ENCODE measurements at regions not wholly inside any gene's neighbourhood (a gene's known extent, or its start where the extent isn't known, plus 50 kb on each side); places are given as distances from the start of the nearest gene placed in this dataset.

- no peak for DNase-seq
- FAIRE-seq: no peak
- H3K4me1 ChIP-seq (ENCODE audit: control insufficient read depth in 2 of 3, insufficient read depth in 2 of 3, low read depth in 1 of 3, low read length in 3 of 3): no peaks in the 10 kb centered on the region
- H3K27me3 ChIP-seq (ENCODE audit: control insufficient read depth, insufficient read depth, low read length): no peaks in the 10 kb centered on the region
- intact Hi-C loops (cut with DNase I): no loop called here
- H3K9me3 ChIP-seq (ENCODE audit: control insufficient read depth in 2 of 3, insufficient read depth in 1 of 3, low read length in 3 of 3): no peaks in the 10 kb centered on the region
- H3K9ac ChIP-seq (ENCODE audit: low read length in 3 of 3): no peak overlapping the region
- no peaks in the 10 kb centered on the region for H3K36me3 ChIP-seq (ENCODE audit: control insufficient read depth in 2 of 3, insufficient read depth in 3 of 3, low read length in 3 of 3)
- no peak for TF ChIP-seq CTCF (IDR thresholded peaks at IDR 0.05; ENCODE audit: borderline replicate concordance, extremely low read depth, insufficient read depth)
- no peak overlapping the region for H3K4me3 ChIP-seq (ENCODE audit: low read length in 3 of 3)
- H3K27ac ChIP-seq (ENCODE audit: low read depth in 2 of 2, low read length in 2 of 2): no peak overlapping the region
Measured at GRCh38 chr11:94702481-94702880, 65.7 kb upstream of the AMOTL1 start.

GRCh38 chr11:94705419-94705818 lies 62.7 kb upstream of the AMOTL1 start:
- Histone ChIP-seq H3K36me3 (ENCODE audit: control insufficient read depth in 2 of 3, insufficient read depth in 3 of 3, low read length in 3 of 3) (no peaks in the 10 kb centered on the region), H3K27ac (ENCODE audit: low read depth in 2 of 2, low read length in 2 of 2) (no peak overlapping the region), H3K9ac (ENCODE audit: low read length in 3 of 3) (no peak overlapping the region), H3K9me3 (ENCODE audit: control insufficient read depth in 2 of 3, insufficient read depth in 1 of 3, low read length in 3 of 3) (no peaks in the 10 kb centered on the region), H3K4me1 (ENCODE audit: control insufficient read depth in 2 of 3, insufficient read depth in 2 of 3, low read depth in 1 of 3, low read length in 3 of 3) (no peaks in the 10 kb centered on the region), H3K27me3 (ENCODE audit: control insufficient read depth, insufficient read depth, low read length) (no peaks in the 10 kb centered on the region), H3K4me3 (ENCODE audit: low read length in 3 of 3) (no peak overlapping the region)
- TF ChIP-seq CTCF (IDR thresholded peaks at IDR 0.05; ENCODE audit: borderline replicate concordance, extremely low read depth, insufficient read depth): no peak
- DNase-seq: no peak
- FAIRE-seq: no peak
- intact Hi-C loops (cut with DNase I): no loop called here

GRCh38 chr11:94705891-94706615 lies 62.1 kb upstream of the AMOTL1 start:
- no peak overlapping the region for H3K9ac ChIP-seq (ENCODE audit: low read length in 3 of 3)
- intact Hi-C loops (cut with DNase I): no loop called here
- FAIRE-seq: no peak

More at GRCh38 chr11:94705891-94706615, 62.1 kb upstream of the AMOTL1 start:
- Histone ChIP-seq H3K4me1 (ENCODE audit: control insufficient read depth in 2 of 3, insufficient read depth in 2 of 3, low read depth in 1 of 3, low read length in 3 of 3) (no peaks in the 10 kb centered on the region), H3K36me3 (ENCODE audit: control insufficient read depth in 2 of 3, insufficient read depth in 3 of 3, low read length in 3 of 3) (no peaks in the 10 kb centered on the region), H3K4me3 (ENCODE audit: low read length in 3 of 3) (no peak overlapping the region), H3K27me3 (ENCODE audit: control insufficient read depth, insufficient read depth, low read length) (no peaks in the 10 kb centered on the region), H3K9me3 (ENCODE audit: control insufficient read depth in 2 of 3, insufficient read depth in 1 of 3, low read length in 3 of 3) (no peaks in the 10 kb centered on the region), H3K27ac (ENCODE audit: low read depth in 2 of 2, low read length in 2 of 2) (no peak overlapping the region)
- no peak for DNase-seq
- TF ChIP-seq CTCF (IDR thresholded peaks at IDR 0.05; ENCODE audit: borderline replicate concordance, extremely low read depth, insufficient read depth): no peak

All from kidney (tissue), 13 donors.